Neural cell (in vitro differentiated cells): ENCODE measurements at regions not wholly inside any gene's neighbourhood (a gene's known extent, or its start where the extent isn't known, plus 50 kb on each side); places are given as distances from the start of the nearest gene placed in this dataset.

Experiments used
- CTCF ChIP-seq: fragments of 450-650 bp; IDR thresholded peaks from 2 replicates; pipeline ENCODE4 v1.5.1; 2014; ENCODE audit warnings: antibody characterized with exemption, mild to moderate bottlenecking, moderate library complexity; ENCODE audit not compliant: poor library complexity, severe bottlenecking
- EP300 ChIP-seq: fragments of 450-650 bp; conservative IDR thresholded peaks from 2 replicates; pipeline ENCODE4 v1.6.1; 2014; ENCODE audit warnings: antibody characterized with exemption, mild to moderate bottlenecking, moderate library complexity; ENCODE audit not compliant: poor library complexity, severe bottlenecking
- EZH2 ChIP-seq: fragments of 200-600, 300-800 bp; shearing (Covaris generic), sonication (generic); IDR thresholded peaks from 2 replicates; pipeline ENCODE4 v1.6.1; 2014; ENCODE audit warnings: antibody characterized with exemption, low read length, borderline replicate concordance, mild to moderate bottlenecking; ENCODE audit not compliant: insufficient read depth, poor library complexity, severe bottlenecking
- POLR2AphosphoS5 ChIP-seq: IDR thresholded peaks from 2 replicates; pipeline ENCODE4 v1.6.1; 2012
- RAD21 ChIP-seq: fragments of 450-650 bp; conservative IDR thresholded peaks from 2 replicates; pipeline ENCODE4 v1.6.1; 2014; ENCODE audit warnings: antibody characterized with exemption, mild to moderate bottlenecking, moderate library complexity
- REST ChIP-seq: IDR thresholded peaks from 2 replicates; pipeline ENCODE4 v1.6.1; 2012; ENCODE audit warnings: borderline replicate concordance
- SMC3 ChIP-seq: fragments of 450-650 bp; conservative IDR thresholded peaks from 2 replicates; pipeline ENCODE4 v1.6.1; 2014; ENCODE audit warnings: antibody characterized with exemption, mild to moderate bottlenecking, moderate library complexity; ENCODE audit not compliant: poor library complexity
- TAF1 ChIP-seq: IDR thresholded peaks from 2 replicates; pipeline ENCODE4 v1.6.1; 2012; ENCODE audit warnings: low read depth

- TF ChIP-seq CTCF (no peak), RAD21 (no peak), SMC3 (no peak), POLR2AphosphoS5 (no peak), EZH2 (no peak), TAF1 (no peak), EP300 (no peak), REST (no peak)
Measured at GRCh38 chr15:29383367-29383766, 113.7 kb upstream of the NSMCE3 start.
